CD14-positive monocyte (primary cell): ENCODE measurements at regions not wholly inside any gene's neighbourhood (a gene's known extent, or its start where the extent isn't known, plus 50 kb on each side); places are given as distances from the start of the nearest gene placed in this dataset.

Experiments
- DNase-seq, 3 donors: peaks; one replicate each; pipeline ENCODE4 v3.0.0-alpha.2; 2011 to 2022
- H2AFZ ChIP-seq: 2 replicates; pipeline ENCODE4 v1.6.0; 2012; ENCODE audit warnings: mild to moderate bottlenecking, low read depth, low read length, inconsistent platforms; ENCODE audit not compliant: insufficient read depth, poor library complexity, severe bottlenecking
- H3K27ac ChIP-seq, 2 donors: 1 replicate in 1 of 2; 2 replicates in 1 of 2; pipeline ENCODE4 v1.5.1; 2012 to 2013; ENCODE audit warnings: low read length in 2 of 2, control low read depth in 1 of 2, inconsistent platforms in 1 of 2, low read depth in 1 of 2, mild to moderate bottlenecking in 1 of 2
- H3K27me3 ChIP-seq, 2 donors: one replicate each; pipeline versions ENCODE4 v1.6.0 to v1.6.1; 2011 to 2013; ENCODE audit warnings: low read length in 2 of 2; ENCODE audit not compliant: control insufficient read depth in 2 of 2, insufficient read depth in 2 of 2
- H3K36me3 ChIP-seq, 2 donors: replicated peaks in 1 of 2; 1 replicate in 1 of 2; 2 replicates in 1 of 2; pipeline versions ENCODE4 v1.5.1 to v1.6.1; 2012 to 2013; ENCODE audit warnings: low read length in 2 of 2, control low read depth in 1 of 2, inconsistent platforms in 1 of 2, mild to moderate bottlenecking in 1 of 2; ENCODE audit not compliant: insufficient read depth in 2 of 2, control insufficient read depth in 1 of 2
- H3K4me1 ChIP-seq, 2 donors: 1 replicate in 1 of 2; 2 replicates in 1 of 2; pipeline versions ENCODE4 v1.5.1 to v1.6.1; 2012 to 2013; ENCODE audit warnings: low read length in 2 of 2, control low read depth in 1 of 2, inconsistent platforms in 1 of 2, mild to moderate bottlenecking in 1 of 2, moderate library complexity in 1 of 2; ENCODE audit not compliant: insufficient read depth in 2 of 2, control insufficient read depth in 1 of 2
- H3K4me2 ChIP-seq: replicated peaks from 2 replicates; pipeline ENCODE3; 2012; ENCODE audit warnings: low read length, moderate library complexity, mild to moderate bottlenecking; ENCODE audit not compliant: poor library complexity, severe bottlenecking; ENCODE audit errors: extremely low read depth
- H3K4me3 ChIP-seq, 3 experiments: fragments of 200-600 bp in 1 of 3; sonication (generic) in 1 of 3; replicated peaks in 1 of 3; 1 replicate in 2 of 3; 2 replicates in 1 of 3; pipeline ENCODE4 v1.5.1; 2011 to 2013; ENCODE audit warnings: low read length in 3 of 3, mild to moderate bottlenecking in 3 of 3, control low read depth in 2 of 3, low read depth in 2 of 3, inconsistent platforms in 1 of 3, moderate library complexity in 1 of 3
- H3K79me2 ChIP-seq: 2 replicates; pipeline ENCODE4 v1.6.0; 2012; ENCODE audit warnings: mild to moderate bottlenecking, control low read depth, inconsistent platforms, low read length, moderate library complexity; ENCODE audit not compliant: insufficient read depth
- H3K9ac ChIP-seq: 2 replicates; pipeline ENCODE4 v1.6.0; 2017; ENCODE audit warnings: low read length, mild to moderate bottlenecking; ENCODE audit not compliant: insufficient read depth, poor library complexity, severe bottlenecking
- H3K9me3 ChIP-seq, 2 donors: replicated peaks in 1 of 2; 1 replicate in 1 of 2; 2 replicates in 1 of 2; pipeline versions ENCODE4 v1.5.1 to v1.6.1; 2012 to 2013; ENCODE audit warnings: low read length in 2 of 2, control low read depth in 1 of 2; ENCODE audit not compliant: control insufficient read depth in 1 of 2, insufficient read depth in 1 of 2
- H4K20me1 ChIP-seq: 2 replicates; pipeline ENCODE4 v1.6.0; 2012; ENCODE audit warnings: mild to moderate bottlenecking, low read length, control low read depth, moderate library complexity; ENCODE audit not compliant: insufficient read depth
- H3K27ac Mint-ChIP-seq, 7 donors: one replicate each; pipeline ENCODE4 v1.8.0; 2020; ENCODE audit warnings: mild to moderate bottlenecking in 7 of 7, mixed read lengths in 7 of 7, moderate library complexity in 6 of 7, inconsistent platforms in 2 of 7
- H3K27me3 Mint-ChIP-seq, 3 donors: one replicate each; pipeline ENCODE4 v1.8.0; 2021 to 2022; ENCODE audit warnings: low read depth in 3 of 3, mild to moderate bottlenecking in 3 of 3, mixed read lengths in 3 of 3, moderate library complexity in 3 of 3, inconsistent platforms in 1 of 3
- H3K36me3 Mint-ChIP-seq, 2 donors: one replicate each; pipeline ENCODE4 v1.8.0; 2020; ENCODE audit warnings: mixed read lengths in 2 of 2, inconsistent platforms in 1 of 2, mild to moderate bottlenecking in 1 of 2
- H3K4me1 Mint-ChIP-seq: one replicate; pipeline ENCODE4 v1.8.0; 2020; ENCODE audit warnings: mild to moderate bottlenecking, mixed read lengths
- H3K4me3 Mint-ChIP-seq, 2 donors: one replicate each; pipeline ENCODE4 v1.8.0; 2020; ENCODE audit warnings: mild to moderate bottlenecking in 2 of 2, mixed read lengths in 2 of 2, moderate library complexity in 1 of 2
- H3K9me3 Mint-ChIP-seq, 7 donors: one replicate each; pipeline ENCODE4 v1.8.0; 2020 to 2022; ENCODE audit warnings: mixed read lengths in 7 of 7, mild to moderate bottlenecking in 6 of 7, moderate library complexity in 6 of 7, inconsistent platforms in 2 of 7
- CTCF ChIP-seq: fragments of 200-600 bp; IDR thresholded peaks from one replicate; pipeline ENCODE4 v1.8.0; 2022; ENCODE audit warnings: antibody characterized with exemption, mild to moderate bottlenecking
- WGBS: methylation state at CpG from one replicate; pipeline ENCODE4 v1.1.5; 2013; ENCODE audit warnings: missing lambda C conversion rate; ENCODE audit not compliant: insufficient coverage; 5-methylcytosine and 5-hydroxymethylcytosine counted together
- intact Hi-C, 2 donors: fragments of 100-400 bp; cut with micrococcal nuclease; formaldehyde crosslinking; loops; one replicate each; pipeline versions ENCODE4 v1.15.0 to v1.15.1; 2023

GRCh38 chr15:31974154-31974794 lies 56.0 kb upstream of the CHRNA7 start:
- intact Hi-C loops: no loop called here
- H3K4me2 ChIP-seq: no peak overlapping the region
- 84% methylated on average over 3 of the region's 6 CpGs for WGBS

More at GRCh38 chr15:31974154-31974794, 56.0 kb upstream of the CHRNA7 start:
- Histone ChIP-seq H4K20me1 (no peaks in the 10 kb centered on the region), H3K4me1 (peaks cover 0 to 12% of the 10 kb centered on the region in 2 donors), H3K4me3 (no peak overlapping the region), H3K9me3 (no peaks in the 10 kb centered on the region), H2AFZ (no peak overlapping the region), H3K9ac (no peak overlapping the region), H3K36me3 (no peaks in the 10 kb centered on the region), H3K79me2 (no peaks in the 10 kb centered on the region), H3K27me3 (peaks cover 0 to 3% of the 10 kb centered on the region in 2 donors), H3K27ac (no peak overlapping the region)
- DNase-seq: no peak
- no peak for TF ChIP-seq CTCF
- Mint-ChIP-seq H3K9me3 (peaks cover 0 to 2% (median 0%) of the 10 kb centered on the region in 7 donors), H3K27me3 (peaks cover 7 to 26% (median 14%) of the 10 kb centered on the region in 3 donors), H3K27ac (peak overlapping the region in 2 of 7 donors; percentile 31 to 58), H3K4me1 (peaks cover 13% of the 10 kb centered on the region), H3K4me3 (no peak overlapping the region), H3K36me3 (no peaks in the 10 kb centered on the region)
